Activated B cell treated with CpG ODN at 0.5 μM for 24 hours (primary cell): ENCODE measurements at regions not wholly inside any gene's neighbourhood (a gene's known extent, or its start where the extent isn't known, plus 50 kb on each side); places are given as distances from the start of the nearest gene placed in this dataset.
"Not testable (repeated sequence)": the region's sequence is repeated elsewhere in the genome, so short reads cannot be mapped to it uniquely, and the experiment has no call there.

Experiments used
- ATAC-seq: fragments of 200-7000 bp; cut with Tn5 transposase; one replicate; pipeline ENCODE4 v1.10.0; 2021; ENCODE audit warnings: low read depth, mild to moderate bottlenecking, moderate library complexity
- CTCF ChIA-PET: fragments of 350-600 bp; sonication (Branson Sonifier 250); formaldehyde crosslinking; loops from one replicate; lab custom pipeline; 2021; ENCODE audit warnings: antibody characterized with exemption; lab: Charles Lee
- POLR2A ChIA-PET: fragments of 350-600 bp; sonication (Branson Sonifier 250); formaldehyde crosslinking; loops from one replicate; lab custom pipeline; 2021; ENCODE audit warnings: antibody characterized with exemption; lab: Charles Lee
- DNase-seq: peaks from one replicate; pipeline ENCODE4 v3.0.0; 2022
- H3K27ac Mint-ChIP-seq: one replicate; pipeline ENCODE4 v1.8.0; 2020; ENCODE audit warnings: mixed read lengths
- H3K27me3 Mint-ChIP-seq: one replicate; pipeline ENCODE4 v1.8.0; 2021; ENCODE audit warnings: mixed read lengths
- H3K36me3 Mint-ChIP-seq: one replicate; pipeline ENCODE4 v1.8.0; 2021; ENCODE audit warnings: low read depth, mixed read lengths
- H3K4me1 Mint-ChIP-seq: one replicate; pipeline ENCODE4 v1.8.0; 2021; ENCODE audit warnings: mixed read lengths
- H3K4me3 Mint-ChIP-seq: one replicate; pipeline ENCODE4 v1.8.0; 2020; ENCODE audit warnings: mild to moderate bottlenecking, mixed read lengths
- H3K9me3 Mint-ChIP-seq: one replicate; pipeline ENCODE4 v1.8.0; 2020; ENCODE audit warnings: mixed read lengths
- intact Hi-C: fragments of 100-400 bp; cut with micrococcal nuclease; formaldehyde crosslinking; loops from one replicate; pipeline ENCODE4 v1.15.1; 2024
- TF ChIP-seq, protein P1 (sequence below): fragments of 200-600 bp; IDR thresholded peaks from one replicate; pipeline ENCODE4 v1.8.0; 2022; ENCODE audit warnings: antibody characterized with exemption, mild to moderate bottlenecking

DNA sequence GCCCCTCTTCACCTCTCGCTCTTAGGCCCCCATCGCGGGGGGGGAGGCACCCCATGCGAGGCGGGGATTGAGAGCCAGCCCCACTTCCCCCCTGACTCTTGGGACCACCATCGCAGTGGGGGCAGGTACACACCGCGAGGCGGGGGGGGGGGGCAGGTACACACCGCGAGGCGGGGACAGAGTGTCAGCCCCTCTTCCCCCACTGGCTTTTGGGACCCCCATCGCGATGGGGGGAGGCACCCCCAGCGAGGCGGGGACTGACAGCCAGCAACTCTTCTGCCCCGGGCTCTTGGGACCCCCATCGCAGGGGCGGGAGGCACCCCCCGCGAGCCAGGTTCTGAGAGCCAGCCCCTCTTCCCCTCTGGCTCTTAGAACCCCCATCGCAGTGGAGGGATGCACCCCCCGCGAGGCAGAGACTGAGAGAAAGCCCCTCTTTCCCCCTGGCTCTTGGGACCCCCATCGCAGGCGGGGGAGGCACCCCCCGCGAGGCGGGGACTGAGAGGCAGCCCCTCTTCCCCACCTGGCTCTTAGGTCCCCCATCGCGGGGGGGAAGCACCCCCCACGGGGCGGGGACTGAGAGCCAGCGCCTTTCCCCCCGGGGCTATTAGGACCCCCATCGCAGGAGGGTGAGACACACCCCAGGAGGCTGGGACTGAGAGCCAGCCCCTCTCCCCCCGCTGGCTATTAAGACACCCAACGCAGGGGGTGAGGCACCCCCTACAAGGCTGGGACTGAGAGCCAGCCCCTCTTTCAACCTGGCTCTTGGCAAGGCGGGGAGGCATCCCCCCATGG is 196.5 kb upstream of the PZP start:
- Mint-ChIP-seq H3K4me3 (no peak overlapping the region), H3K4me1 (no peaks in the 10 kb centered on the region), H3K27ac (no peak overlapping the region), H3K27me3 (no peaks in the 10 kb centered on the region), H3K36me3 (peaks cover 2% of the 10 kb centered on the region), H3K9me3 (no peaks in the 10 kb centered on the region)
- POLR2A ChIA-PET, result no interaction called here
- CTCF ChIA-PET, result no interaction called here
- no peak for ATAC-seq
- TF ChIP-seq, protein P1, sequence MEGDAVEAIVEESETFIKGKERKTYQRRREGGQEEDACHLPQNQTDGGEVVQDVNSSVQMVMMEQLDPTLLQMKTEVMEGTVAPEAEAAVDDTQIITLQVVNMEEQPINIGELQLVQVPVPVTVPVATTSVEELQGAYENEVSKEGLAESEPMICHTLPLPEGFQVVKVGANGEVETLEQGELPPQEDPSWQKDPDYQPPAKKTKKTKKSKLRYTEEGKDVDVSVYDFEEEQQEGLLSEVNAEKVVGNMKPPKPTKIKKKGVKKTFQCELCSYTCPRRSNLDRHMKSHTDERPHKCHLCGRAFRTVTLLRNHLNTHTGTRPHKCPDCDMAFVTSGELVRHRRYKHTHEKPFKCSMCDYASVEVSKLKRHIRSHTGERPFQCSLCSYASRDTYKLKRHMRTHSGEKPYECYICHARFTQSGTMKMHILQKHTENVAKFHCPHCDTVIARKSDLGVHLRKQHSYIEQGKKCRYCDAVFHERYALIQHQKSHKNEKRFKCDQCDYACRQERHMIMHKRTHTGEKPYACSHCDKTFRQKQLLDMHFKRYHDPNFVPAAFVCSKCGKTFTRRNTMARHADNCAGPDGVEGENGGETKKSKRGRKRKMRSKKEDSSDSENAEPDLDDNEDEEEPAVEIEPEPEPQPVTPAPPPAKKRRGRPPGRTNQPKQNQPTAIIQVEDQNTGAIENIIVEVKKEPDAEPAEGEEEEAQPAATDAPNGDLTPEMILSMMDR, result no peak
- intact Hi-C loops, result no loop called here
- DNase-seq, result no peak

DNA sequence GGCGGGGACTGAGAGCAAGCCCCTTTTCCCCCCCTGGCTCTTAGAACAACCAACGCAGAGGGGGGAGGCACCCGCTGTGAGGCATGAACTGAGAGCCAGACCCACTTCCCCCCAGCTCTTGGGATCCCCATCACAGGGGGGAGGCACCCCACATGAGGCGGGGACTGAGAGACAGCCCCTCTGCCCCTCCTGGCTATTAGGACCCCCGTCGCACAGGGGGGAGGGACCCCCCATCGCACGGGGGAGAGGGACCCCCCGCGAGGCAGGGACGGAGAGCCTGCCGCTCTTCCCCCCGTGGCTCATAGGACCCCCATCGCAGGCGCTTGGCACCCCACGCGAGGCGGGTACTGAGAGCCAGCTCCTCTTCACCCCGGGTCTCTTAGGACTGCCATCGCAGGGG is 195.8 kb upstream of the PZP start:
- Mint-ChIP-seq H3K9me3 (no peaks in the 10 kb centered on the region), H3K27me3 (no peaks in the 10 kb centered on the region), H3K4me1 (no peaks in the 10 kb centered on the region), H3K27ac (no peak overlapping the region), H3K36me3 (peaks cover 2% of the 10 kb centered on the region), H3K4me3 (no peak overlapping the region)
- intact Hi-C loops, result no loop called here
- CTCF ChIA-PET, result no interaction called here
- TF ChIP-seq, protein P1, result no peak
- DNase-seq, result no peak
- POLR2A ChIA-PET, result no interaction called here
- no peak for ATAC-seq

DNA sequence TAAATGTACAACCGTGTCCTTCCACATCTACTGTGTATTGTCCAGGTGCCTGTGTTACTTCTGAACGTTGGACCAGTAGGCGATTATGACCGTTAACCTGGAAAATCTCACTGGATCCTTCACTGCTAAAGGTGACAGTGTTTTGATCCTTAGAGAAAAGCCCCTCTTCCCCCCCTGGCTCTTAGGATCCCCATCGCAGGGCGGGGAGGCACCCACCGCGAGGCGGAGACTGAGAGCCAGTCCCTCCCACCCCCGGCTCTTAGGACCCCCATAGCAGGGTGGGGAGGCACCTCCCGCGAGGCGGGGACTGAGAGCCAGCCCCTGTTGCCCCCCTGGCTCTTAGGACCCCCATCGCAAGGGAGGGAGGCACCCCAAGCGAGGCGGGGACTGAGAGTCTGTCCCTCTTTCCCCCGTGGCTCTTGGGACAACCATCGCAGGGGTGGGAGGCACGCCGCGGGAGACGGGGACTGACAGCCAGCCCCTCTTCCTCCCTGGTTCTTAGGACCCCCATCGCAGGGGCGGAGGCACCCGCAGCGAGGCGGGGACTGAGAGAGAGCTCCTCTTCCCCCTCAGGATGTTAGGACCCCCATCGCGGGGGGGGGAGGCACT is 194.3 kb upstream of the PZP start:
- ATAC-seq, H3K36me3 Mint-ChIP-seq, H3K4me1 Mint-ChIP-seq, intact Hi-C loops, H3K4me3 Mint-ChIP-seq, H3K27ac Mint-ChIP-seq, POLR2A ChIA-PET, H3K27me3 Mint-ChIP-seq, CTCF ChIA-PET, H3K9me3 Mint-ChIP-seq, DNase-seq: not testable (repeated sequence)

DNA sequence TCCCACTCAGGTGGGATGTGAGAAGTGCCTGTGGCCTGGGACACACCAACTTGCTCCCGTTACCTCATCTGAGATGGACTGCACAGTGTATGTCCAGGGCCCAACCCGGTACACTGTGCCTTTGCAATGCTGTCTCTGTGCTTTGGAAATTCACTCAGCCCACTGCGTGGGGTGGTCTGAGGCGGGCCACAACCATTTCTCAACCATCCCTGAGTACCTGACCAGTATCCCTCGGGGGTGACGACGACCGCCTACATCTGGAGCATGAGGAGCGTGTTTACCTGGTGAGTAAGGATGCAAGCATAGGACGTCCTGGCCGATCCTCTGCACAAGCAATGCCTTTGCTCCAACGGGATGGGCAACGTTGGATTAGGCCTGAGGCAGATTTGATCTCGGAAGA is 188.2 kb upstream of the PZP start:
- intact Hi-C loops, H3K27ac Mint-ChIP-seq, H3K9me3 Mint-ChIP-seq, DNase-seq, POLR2A ChIA-PET, H3K4me3 Mint-ChIP-seq, H3K4me1 Mint-ChIP-seq, ATAC-seq, H3K27me3 Mint-ChIP-seq, H3K36me3 Mint-ChIP-seq, CTCF ChIA-PET: not testable (repeated sequence)

DNA sequence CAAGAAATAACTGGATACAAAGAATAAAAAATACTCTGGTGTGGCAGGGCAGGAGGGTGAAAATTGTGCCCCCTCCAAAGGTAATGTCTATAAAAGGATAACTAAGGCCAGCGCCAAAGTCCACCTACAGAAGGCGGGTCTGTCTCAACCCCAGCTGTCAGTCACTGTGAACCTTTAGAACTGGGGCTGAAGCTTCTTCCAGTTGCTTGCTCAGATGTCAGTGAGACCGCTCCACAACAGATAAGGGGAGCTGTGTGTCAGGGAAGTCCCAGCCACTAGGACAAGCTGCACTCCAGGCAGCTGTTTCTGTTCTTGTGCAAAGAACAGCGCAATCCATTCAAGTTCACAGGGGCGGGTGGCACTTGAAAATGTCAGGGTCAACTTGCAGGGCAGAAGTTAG is 187.0 kb upstream of the PZP start:
- ATAC-seq, H3K9me3 Mint-ChIP-seq, intact Hi-C loops, H3K27me3 Mint-ChIP-seq, H3K4me3 Mint-ChIP-seq, H3K4me1 Mint-ChIP-seq, DNase-seq, CTCF ChIA-PET, POLR2A ChIA-PET, H3K27ac Mint-ChIP-seq, H3K36me3 Mint-ChIP-seq: not testable (repeated sequence)

DNA sequence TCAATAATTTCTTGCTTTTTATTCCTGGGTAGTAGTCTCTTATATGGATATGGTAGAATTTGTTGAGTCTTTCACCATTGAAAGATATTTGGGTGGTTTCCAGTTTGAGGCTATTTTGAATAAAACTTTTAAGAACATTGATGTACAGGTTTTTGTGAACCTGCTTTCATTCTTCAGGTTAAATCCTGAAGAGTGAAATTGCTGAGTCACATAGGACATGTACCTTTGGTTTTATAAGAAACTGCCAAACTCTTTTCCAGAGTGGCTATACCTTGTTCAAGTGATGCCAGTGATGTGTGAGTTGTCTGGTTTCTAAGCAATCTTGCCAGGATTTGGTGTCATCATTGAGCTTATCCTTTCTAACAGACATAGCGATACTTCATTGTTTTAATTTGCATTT is 184.6 kb upstream of the PZP start:
- ChIA-PET CTCF (no interaction called here), POLR2A (no interaction called here)
- H3K9me3 Mint-ChIP-seq, result no peaks in the 10 kb centered on the region
- no peak for DNase-seq
- H3K36me3 Mint-ChIP-seq, result peaks cover 2% of the 10 kb centered on the region
- ATAC-seq, result no peak
- H3K27ac Mint-ChIP-seq, result no peak overlapping the region
- no peaks in the 10 kb centered on the region for H3K27me3 Mint-ChIP-seq
- H3K4me1 Mint-ChIP-seq, result peaks cover 12% of the 10 kb centered on the region
- H3K4me3 Mint-ChIP-seq, result no peak overlapping the region
- intact Hi-C loops, result no loop called here
- TF ChIP-seq, protein P1, result no peak
